HL-60 (cell line): ENCODE measurements at regions not wholly inside any gene's neighbourhood (a gene's known extent, or its start where the extent isn't known, plus 50 kb on each side); places are given as distances from the start of the nearest gene placed in this dataset.

ENCODE experiments used
- DNase-seq, 2 experiments: peaks; one replicate each; pipeline ENCODE4 v3.0.0-alpha.2; 2010 to 2020; ENCODE audit warnings: low read depth in 1 of 2, low spot score in 1 of 2
- H3K27ac ChIP-seq: fragments of 250-450 bp; sonication (Bioruptor Pico); replicated peaks from 2 replicates; pipeline ENCODE4 v1.5.1; 2020; ENCODE audit warnings: mild to moderate bottlenecking, moderate library complexity
- H3K27me3 ChIP-seq: fragments of 250-450 bp; sonication (Bioruptor Pico); 2 replicates; pipeline ENCODE4 v1.5.1; 2021; ENCODE audit warnings: mild to moderate bottlenecking, moderate library complexity; ENCODE audit not compliant: insufficient read depth, poor library complexity, severe bottlenecking
- H3K4me3 ChIP-seq: replicated peaks from 2 replicates; pipeline ENCODE4 v1.5.1; 2011; ENCODE audit warnings: mild to moderate bottlenecking, control low read depth, low read length; ENCODE audit not compliant: insufficient read depth
- GABPA ChIP-seq: IDR thresholded peaks from 2 replicates; pipeline ENCODE4 v1.6.1; 2012; ENCODE audit warnings: low read depth
- POLR2AphosphoS5 ChIP-seq: IDR thresholded peaks from 2 replicates; pipeline ENCODE4 v1.6.1; 2012; ENCODE audit warnings: low read depth
- SPI1 ChIP-seq: IDR thresholded peaks from 2 replicates; pipeline ENCODE4 v1.6.1; 2012; ENCODE audit warnings: low read depth, mild to moderate bottlenecking, borderline replicate concordance
- TF ChIP-seq, protein P1 (sequence below): IDR thresholded peaks from 2 replicates; pipeline ENCODE4 v1.6.1; 2012; ENCODE audit warnings: low read depth; ENCODE audit not compliant: insufficient replicate concordance
- TF ChIP-seq, protein P2 (sequence below): IDR thresholded peaks from one replicate; pipeline ENCODE4 v1.5.1; 2011; ENCODE audit warnings: low read length, control low read depth, inconsistent platforms; ENCODE audit not compliant: insufficient read depth

DNA sequence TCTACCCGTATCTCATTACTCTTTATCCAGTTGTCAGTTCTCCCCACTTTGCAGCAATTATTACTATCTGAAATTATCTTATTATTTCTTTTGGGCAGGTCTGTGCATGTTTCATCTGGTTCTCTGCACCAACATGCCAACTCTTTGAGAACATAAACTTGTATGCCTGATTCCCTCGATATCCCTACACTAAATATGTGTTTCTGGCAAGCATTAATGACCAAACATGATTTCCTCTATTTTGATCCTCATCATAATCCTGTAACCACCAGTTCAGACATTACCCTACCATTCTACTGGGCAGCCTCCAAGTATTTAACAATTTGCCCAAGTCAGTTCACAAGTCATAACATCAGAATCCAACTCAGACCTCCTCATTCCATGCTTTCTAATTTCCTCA is 426.1 kb downstream of the FOXO1 start:
- Histone ChIP-seq H3K27ac (no peak overlapping the region), H3K4me3 (no peak overlapping the region), H3K27me3 (peaks cover 9% of the 10 kb centered on the region)
- TF ChIP-seq, protein P1, sequence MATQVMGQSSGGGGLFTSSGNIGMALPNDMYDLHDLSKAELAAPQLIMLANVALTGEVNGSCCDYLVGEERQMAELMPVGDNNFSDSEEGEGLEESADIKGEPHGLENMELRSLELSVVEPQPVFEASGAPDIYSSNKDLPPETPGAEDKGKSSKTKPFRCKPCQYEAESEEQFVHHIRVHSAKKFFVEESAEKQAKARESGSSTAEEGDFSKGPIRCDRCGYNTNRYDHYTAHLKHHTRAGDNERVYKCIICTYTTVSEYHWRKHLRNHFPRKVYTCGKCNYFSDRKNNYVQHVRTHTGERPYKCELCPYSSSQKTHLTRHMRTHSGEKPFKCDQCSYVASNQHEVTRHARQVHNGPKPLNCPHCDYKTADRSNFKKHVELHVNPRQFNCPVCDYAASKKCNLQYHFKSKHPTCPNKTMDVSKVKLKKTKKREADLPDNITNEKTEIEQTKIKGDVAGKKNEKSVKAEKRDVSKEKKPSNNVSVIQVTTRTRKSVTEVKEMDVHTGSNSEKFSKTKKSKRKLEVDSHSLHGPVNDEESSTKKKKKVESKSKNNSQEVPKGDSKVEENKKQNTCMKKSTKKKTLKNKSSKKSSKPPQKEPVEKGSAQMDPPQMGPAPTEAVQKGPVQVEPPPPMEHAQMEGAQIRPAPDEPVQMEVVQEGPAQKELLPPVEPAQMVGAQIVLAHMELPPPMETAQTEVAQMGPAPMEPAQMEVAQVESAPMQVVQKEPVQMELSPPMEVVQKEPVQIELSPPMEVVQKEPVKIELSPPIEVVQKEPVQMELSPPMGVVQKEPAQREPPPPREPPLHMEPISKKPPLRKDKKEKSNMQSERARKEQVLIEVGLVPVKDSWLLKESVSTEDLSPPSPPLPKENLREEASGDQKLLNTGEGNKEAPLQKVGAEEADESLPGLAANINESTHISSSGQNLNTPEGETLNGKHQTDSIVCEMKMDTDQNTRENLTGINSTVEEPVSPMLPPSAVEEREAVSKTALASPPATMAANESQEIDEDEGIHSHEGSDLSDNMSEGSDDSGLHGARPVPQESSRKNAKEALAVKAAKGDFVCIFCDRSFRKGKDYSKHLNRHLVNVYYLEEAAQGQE: no peak
- TF ChIP-seq POLR2AphosphoS5: no peak
- no peak for TF ChIP-seq GABPA
- TF ChIP-seq, protein P2, sequence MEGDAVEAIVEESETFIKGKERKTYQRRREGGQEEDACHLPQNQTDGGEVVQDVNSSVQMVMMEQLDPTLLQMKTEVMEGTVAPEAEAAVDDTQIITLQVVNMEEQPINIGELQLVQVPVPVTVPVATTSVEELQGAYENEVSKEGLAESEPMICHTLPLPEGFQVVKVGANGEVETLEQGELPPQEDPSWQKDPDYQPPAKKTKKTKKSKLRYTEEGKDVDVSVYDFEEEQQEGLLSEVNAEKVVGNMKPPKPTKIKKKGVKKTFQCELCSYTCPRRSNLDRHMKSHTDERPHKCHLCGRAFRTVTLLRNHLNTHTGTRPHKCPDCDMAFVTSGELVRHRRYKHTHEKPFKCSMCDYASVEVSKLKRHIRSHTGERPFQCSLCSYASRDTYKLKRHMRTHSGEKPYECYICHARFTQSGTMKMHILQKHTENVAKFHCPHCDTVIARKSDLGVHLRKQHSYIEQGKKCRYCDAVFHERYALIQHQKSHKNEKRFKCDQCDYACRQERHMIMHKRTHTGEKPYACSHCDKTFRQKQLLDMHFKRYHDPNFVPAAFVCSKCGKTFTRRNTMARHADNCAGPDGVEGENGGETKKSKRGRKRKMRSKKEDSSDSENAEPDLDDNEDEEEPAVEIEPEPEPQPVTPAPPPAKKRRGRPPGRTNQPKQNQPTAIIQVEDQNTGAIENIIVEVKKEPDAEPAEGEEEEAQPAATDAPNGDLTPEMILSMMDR: no peak
- no peak for TF ChIP-seq SPI1
- no peak for DNase-seq

DNA sequence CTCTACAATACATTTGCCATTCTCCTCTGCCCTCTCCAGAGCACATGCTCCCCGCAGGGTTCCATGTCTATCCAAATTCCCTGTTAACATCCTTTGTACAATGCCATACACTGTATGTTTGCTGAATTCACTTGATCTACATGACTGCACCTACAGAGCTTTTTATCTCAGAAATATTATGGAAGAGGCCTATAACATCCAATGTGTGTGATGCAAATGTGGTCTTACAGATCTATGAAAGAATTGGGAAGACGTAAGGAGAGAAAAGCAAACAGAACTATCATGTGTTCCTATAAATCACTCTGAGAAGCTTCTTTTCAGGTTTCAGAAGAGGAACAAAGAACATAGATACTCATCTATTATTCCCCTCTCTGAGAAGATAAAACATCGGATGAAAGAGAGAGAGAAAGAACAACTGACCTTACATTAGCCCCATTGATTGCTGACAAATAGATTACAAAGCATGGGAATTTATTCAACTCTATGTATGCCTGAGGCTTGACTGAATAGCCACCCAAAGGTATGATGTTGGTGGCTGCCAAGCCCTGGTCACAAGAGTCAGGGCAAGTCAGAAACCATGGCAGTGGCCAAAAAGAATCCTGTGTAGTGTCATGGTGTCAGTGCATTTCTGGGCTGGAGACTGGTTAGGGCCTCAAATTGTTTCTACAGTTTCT is 425.2 kb downstream of the FOXO1 start:
- Histone ChIP-seq H3K4me3 (no peak overlapping the region), H3K27ac (no peak overlapping the region), H3K27me3 (peaks cover 9% of the 10 kb centered on the region)
- TF ChIP-seq, protein P2: no peak
- TF ChIP-seq SPI1 (no peak), POLR2AphosphoS5 (no peak), GABPA (no peak)
- TF ChIP-seq, protein P1: no peak
- DNase-seq: no peak

DNA sequence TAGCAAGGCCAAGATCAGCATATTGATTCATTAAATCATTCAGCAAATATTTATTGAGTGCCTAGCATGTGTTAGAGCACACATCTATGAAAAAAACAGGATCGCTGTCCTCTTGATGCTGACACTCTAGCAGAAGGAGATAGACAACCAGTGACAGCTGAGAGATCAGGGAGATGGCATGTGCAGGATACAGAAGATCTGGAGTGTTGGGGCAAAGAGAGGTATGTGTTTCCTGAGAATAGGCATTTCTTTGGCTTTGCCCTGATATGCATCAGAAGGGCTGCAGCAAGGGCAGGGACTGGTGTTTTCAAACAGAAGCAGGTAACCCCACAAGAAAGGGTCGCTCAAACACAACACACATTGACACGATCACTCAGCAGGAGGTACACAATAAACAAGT is 423.4 kb downstream of the FOXO1 start:
- no peak overlapping the region for H3K27ac ChIP-seq
- peaks cover 9% of the 10 kb centered on the region for H3K27me3 ChIP-seq
- TF ChIP-seq, protein P2: no peak
- TF ChIP-seq SPI1 (no peak), POLR2AphosphoS5 (no peak), GABPA (no peak)
- TF ChIP-seq, protein P1: no peak
- H3K4me3 ChIP-seq: no peak overlapping the region
- no peak for DNase-seq
